Adipocyte (in vitro differentiated cells): ENCODE measurements at regions not wholly inside any gene's neighbourhood (a gene's known extent, or its start where the extent isn't known, plus 50 kb on each side); places are given as distances from the start of the nearest gene placed in this dataset.
"Not testable (repeated sequence)": the region's sequence is repeated elsewhere in the genome, so short reads cannot be mapped to it uniquely, and the experiment has no call there.

Experiments used
- DNase-seq: peaks from one replicate; pipeline ENCODE4 v3.0.0-alpha.2; 2015; ENCODE audit warnings: low read depth
- H3K27me3 ChIP-seq: replicated peaks from 2 replicates; pipeline ENCODE4 v1.7.0; 2013; ENCODE audit warnings: mild to moderate bottlenecking, low read length, moderate library complexity; ENCODE audit not compliant: control insufficient read depth, insufficient read depth
- H3K36me3 ChIP-seq: 2 replicates; pipeline ENCODE4 v1.7.0; 2013; ENCODE audit warnings: low read length, mild to moderate bottlenecking, moderate library complexity; ENCODE audit not compliant: control insufficient read depth, insufficient read depth, severe bottlenecking
- H3K4me1 ChIP-seq: 2 replicates; pipeline ENCODE4 v1.7.0; 2013; ENCODE audit warnings: mild to moderate bottlenecking, low read length, moderate library complexity; ENCODE audit not compliant: control insufficient read depth, insufficient read depth
- H3K4me3 ChIP-seq: 2 replicates; pipeline ENCODE4 v1.7.0; 2013; ENCODE audit warnings: mild to moderate bottlenecking, low read length, moderate library complexity
- H3K9ac ChIP-seq: 2 replicates; pipeline ENCODE4 v1.7.0; 2013; ENCODE audit warnings: mild to moderate bottlenecking, low read length, moderate library complexity
- H3K9me3 ChIP-seq: 2 replicates; pipeline ENCODE4 v1.7.0; 2013; ENCODE audit warnings: mild to moderate bottlenecking, low read length, moderate library complexity; ENCODE audit not compliant: control insufficient read depth

DNA sequence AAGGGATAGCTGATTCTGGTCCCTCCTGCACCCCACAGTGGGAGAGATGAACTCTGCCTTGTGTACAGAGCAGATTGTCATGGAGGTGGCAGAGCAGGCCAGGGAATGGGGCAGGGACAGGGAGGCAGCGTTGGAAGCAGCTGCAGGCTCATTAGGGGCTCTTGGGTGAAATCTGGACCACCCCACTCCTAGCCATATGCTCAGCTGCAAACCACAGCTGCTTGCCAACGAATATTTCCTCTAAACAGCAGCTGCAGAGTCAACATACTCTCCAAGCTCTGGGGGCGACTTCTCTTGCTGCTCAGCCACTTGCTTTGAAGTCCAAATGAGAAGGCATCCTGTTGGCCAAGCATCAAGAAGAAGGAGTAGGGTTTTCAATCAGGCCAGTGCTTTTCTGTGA, 302.3 kb upstream of the AUTS2 start:
- Histone ChIP-seq H3K4me1 (no peaks in the 10 kb centered on the region), H3K4me3 (no peak overlapping the region), H3K36me3 (no peaks in the 10 kb centered on the region), H3K27me3 (no peaks in the 10 kb centered on the region), H3K9me3 (peaks cover 7% of the 10 kb centered on the region), H3K9ac (no peak overlapping the region)
- DNase-seq, result no peak

DNA sequence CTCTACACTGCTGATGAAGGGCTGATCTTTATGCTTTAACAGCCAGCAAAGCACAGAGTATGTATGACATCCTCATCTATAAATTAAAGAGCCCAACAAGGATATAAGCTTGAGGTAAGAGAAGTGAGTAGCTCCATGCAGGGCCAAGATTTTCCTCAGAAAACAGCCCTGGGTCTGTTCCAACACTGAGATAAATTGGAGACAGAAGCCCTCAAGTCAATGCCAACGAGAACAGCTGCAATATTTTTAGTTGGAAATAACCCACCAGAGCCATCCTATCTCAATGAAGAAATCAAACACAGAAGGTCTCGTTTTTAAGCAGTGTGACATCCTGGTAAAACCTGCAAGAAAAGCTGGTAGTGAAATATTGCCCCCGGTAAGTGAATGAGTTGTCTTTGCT, 297.0 kb upstream of the AUTS2 start:
- Histone ChIP-seq H3K27me3 (no peaks in the 10 kb centered on the region), H3K4me3 (no peak overlapping the region), H3K9me3 (peaks cover 5% of the 10 kb centered on the region), H3K4me1 (no peaks in the 10 kb centered on the region), H3K9ac (no peak overlapping the region), H3K36me3 (no peaks in the 10 kb centered on the region)
- DNase-seq, result peak; percentile 1

DNA sequence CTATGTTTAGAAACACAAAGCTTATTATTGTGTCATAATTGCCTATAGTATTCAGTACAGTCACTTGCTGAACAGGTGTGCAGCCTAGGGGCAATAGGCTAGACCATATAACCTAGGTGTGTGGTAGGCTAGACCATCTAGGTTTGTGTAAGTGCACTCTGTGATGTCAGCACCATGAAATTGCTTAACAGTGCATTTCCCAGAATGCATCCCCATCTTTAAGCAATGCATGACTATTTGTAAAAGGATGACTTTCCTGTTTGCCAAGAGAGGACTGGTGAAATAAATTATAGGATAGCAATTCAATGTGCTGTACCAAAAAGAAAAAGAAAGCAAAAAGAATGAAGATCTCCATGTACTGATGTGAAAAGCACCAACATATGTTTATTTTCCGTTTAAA, 288.7 kb upstream of the AUTS2 start:
- Histone ChIP-seq H3K27me3 (peaks cover 2% of the 10 kb centered on the region), H3K4me3 (no peak overlapping the region), H3K9ac (no peak overlapping the region), H3K9me3 (no peaks in the 10 kb centered on the region), H3K4me1 (no peaks in the 10 kb centered on the region), H3K36me3 (no peaks in the 10 kb centered on the region)
- DNase-seq, result peak; percentile 6

DNA sequence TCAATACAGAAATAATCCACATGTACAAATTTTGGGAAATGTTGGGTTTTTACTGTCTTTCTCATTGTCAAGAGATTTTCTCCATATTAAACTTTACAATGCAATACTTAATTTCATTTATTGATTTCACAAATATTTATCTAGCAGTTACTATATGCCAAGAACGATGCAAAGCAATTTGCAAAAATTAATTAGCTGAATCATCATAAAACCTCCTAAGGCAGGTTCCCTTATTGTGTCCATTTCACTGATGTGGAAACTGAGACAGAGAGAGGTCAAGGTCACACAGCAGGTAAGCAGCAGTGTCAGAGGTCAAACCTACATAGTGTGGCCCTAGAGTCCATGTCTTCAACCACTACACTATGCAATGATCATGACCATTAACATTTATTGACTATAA, 286.8 kb upstream of the AUTS2 start:
- DNase-seq, result no peak
- peaks cover 2% of the 10 kb centered on the region for H3K27me3 ChIP-seq
- H3K4me1 ChIP-seq, result no peaks in the 10 kb centered on the region
- no peak overlapping the region for H3K4me3 ChIP-seq
- no peaks in the 10 kb centered on the region for H3K36me3 ChIP-seq
- H3K9me3 ChIP-seq, result no peaks in the 10 kb centered on the region
- no peak overlapping the region for H3K9ac ChIP-seq

DNA sequence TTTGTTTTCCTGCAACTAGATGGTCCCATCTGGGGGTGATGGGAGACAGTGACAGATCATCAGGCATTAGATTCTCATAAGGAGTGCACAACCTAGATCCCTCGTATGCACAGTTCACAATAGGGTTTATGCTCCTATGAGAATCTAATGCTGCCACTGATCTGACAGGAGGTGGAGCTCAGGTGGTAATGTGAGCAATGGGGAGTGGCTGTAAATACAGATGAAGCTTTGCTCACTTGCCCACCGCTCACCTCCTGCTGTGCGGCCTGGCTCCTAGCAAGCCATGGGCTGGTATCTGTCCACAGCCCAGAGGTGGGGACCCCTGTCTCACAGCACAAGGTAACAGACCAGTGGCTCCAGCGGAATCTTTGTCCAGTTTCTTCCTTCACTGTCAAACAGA, 284.4 kb upstream of the AUTS2 start:
- H3K9me3 ChIP-seq, H3K27me3 ChIP-seq, H3K4me3 ChIP-seq, H3K36me3 ChIP-seq, H3K9ac ChIP-seq, H3K4me1 ChIP-seq, DNase-seq: not testable (repeated sequence)

DNA sequence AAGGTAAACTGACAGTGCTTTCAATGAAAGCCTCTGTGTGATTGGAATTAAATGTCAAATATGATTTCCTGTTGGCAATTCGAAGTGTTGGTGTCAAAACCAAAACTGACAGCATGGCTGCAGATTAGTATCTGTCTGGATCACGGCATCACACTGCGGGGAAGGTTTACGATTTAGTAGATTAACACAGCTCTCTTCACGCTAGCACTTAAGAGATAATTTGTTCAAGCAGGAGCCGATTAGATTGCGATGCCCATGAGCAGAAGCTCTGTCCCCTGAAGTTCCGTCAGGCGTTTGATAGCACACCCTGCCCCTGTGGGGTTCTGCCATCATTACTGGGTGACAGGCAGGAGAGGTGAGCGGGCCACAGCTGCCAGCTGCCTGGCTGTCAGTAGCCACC, 279.5 kb upstream of the AUTS2 start:
- no peak overlapping the region for H3K9ac ChIP-seq
- no peaks in the 10 kb centered on the region for H3K4me1 ChIP-seq
- no peak for DNase-seq
- H3K36me3 ChIP-seq, result no peaks in the 10 kb centered on the region
- peaks cover 4% of the 10 kb centered on the region for H3K27me3 ChIP-seq
- no peak overlapping the region for H3K4me3 ChIP-seq
- H3K9me3 ChIP-seq, result no peaks in the 10 kb centered on the region

DNA sequence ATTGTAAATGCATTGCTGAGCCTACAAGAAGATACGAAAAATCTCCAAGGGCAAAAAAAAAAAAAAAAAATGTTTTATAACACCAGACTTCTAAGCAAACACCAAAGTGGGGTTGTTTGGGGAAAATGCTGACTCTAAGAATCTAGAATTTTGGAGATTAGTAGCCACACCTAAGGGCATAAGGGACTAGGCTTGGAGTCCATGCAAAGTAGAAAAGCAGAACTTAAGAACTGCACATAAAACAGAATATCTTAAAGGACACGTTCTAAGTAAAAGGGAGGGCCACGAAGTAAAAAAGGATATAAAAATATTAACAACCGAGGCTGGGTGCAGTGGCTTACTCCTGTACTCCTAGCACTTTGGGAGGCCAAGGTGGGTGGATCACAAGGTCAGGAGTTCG, 269.8 kb upstream of the AUTS2 start:
- no peaks in the 10 kb centered on the region for H3K36me3 ChIP-seq
- H3K9me3 ChIP-seq, result no peaks in the 10 kb centered on the region
- no peak overlapping the region for H3K4me3 ChIP-seq
- no peaks in the 10 kb centered on the region for H3K27me3 ChIP-seq
- no peaks in the 10 kb centered on the region for H3K4me1 ChIP-seq
- no peak overlapping the region for H3K9ac ChIP-seq
- no peak for DNase-seq

DNA sequence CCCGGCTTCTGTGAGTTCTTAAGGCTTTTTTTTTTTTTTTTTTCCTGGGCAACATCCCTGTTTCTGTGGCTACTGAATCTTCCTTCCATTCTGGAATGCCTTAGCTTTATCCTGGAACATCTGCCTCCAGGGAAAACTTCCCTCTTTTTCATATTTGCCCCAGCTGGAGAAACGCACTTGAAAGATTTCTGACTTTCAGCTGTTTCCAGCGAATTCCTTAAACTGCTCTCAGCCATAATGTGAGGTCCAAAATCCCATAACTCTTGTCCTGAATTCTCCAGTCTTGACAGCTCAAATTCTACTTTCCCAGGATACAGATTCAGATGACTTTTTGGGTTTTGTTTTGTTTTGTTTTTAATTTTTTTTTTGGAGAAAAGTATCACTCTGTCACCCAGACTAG, 263.6 kb upstream of the AUTS2 start:
- no peaks in the 10 kb centered on the region for H3K36me3 ChIP-seq
- DNase-seq, result no peak
- H3K9ac ChIP-seq, result no peak overlapping the region
- H3K4me1 ChIP-seq, result no peaks in the 10 kb centered on the region
- H3K27me3 ChIP-seq, result peaks cover 4% of the 10 kb centered on the region
- no peaks in the 10 kb centered on the region for H3K9me3 ChIP-seq
- H3K4me3 ChIP-seq, result no peak overlapping the region

DNA sequence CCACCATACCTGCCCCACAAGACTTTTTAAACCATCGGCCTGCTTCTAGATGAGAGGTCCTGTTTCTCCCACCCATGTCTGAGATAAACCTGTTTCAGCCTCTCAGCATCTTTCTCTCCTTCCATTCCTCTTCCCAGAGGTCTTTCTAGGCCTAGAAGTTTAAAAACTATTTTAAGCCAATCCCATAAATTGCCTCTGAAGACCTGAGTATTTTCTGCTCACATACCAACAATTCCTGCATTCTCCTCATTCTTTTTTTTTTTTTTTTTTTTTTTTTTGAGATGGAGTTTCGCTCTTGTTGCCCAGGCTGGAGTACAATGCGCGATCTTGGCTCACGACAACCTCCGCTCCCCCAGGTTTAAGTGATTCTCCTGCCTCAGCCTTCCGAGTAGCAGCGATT, 262.9 kb upstream of the AUTS2 start:
- DNase-seq, result no peak
- H3K27me3 ChIP-seq, result peaks cover 10% of the 10 kb centered on the region
- no peak overlapping the region for H3K9ac ChIP-seq
- H3K4me1 ChIP-seq, result no peaks in the 10 kb centered on the region
- no peaks in the 10 kb centered on the region for H3K9me3 ChIP-seq
- H3K4me3 ChIP-seq, result no peak overlapping the region
- no peaks in the 10 kb centered on the region for H3K36me3 ChIP-seq

DNA sequence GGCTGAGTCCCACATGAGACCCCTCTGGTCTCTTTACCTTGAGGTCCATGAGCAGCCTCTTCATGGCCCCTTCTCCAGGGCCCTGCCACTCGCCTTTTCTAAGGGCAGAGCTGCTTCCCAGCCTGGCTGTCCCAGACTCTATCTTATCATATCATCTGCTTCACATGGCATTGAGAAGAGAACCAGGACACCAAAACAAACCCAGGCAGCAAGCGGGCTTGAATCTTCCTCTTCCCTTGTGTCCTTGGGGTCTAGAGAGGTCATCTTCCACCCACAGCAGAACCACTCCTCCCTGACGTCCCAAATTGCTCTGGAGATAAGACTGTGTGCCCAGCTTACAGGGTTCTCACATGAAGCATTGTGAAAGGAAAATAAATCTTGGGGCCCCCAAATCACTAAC, 261.3 kb upstream of the AUTS2 start:
- no peak overlapping the region for H3K9ac ChIP-seq
- no peaks in the 10 kb centered on the region for H3K36me3 ChIP-seq
- no peaks in the 10 kb centered on the region for H3K9me3 ChIP-seq
- H3K4me3 ChIP-seq, result no peak overlapping the region
- no peak for DNase-seq
- H3K27me3 ChIP-seq, result peaks cover 11% of the 10 kb centered on the region
- no peaks in the 10 kb centered on the region for H3K4me1 ChIP-seq

DNA sequence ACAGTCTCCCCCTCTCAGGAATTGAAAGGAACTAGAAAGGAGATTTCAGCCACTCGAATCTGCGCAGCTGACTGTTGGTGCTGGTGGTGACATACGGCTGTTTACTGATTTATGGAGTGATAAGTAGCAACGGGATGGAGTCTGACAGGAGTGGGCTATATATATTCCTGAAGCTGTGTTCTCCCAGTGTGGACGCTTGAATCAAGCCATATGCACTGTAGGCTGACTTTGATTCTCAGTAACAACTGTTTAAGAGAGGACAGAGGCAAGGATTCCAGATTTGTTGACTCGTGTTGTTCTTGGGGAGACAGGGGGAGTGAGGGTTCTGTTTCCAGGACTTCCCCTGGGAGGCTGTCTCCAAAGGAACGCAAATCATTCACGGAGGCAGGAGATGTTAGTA, 260.1 kb upstream of the AUTS2 start:
- Histone ChIP-seq H3K27me3 (peaks cover 11% of the 10 kb centered on the region), H3K36me3 (no peaks in the 10 kb centered on the region), H3K4me3 (no peak overlapping the region), H3K9me3 (no peaks in the 10 kb centered on the region), H3K4me1 (no peaks in the 10 kb centered on the region), H3K9ac (no peak overlapping the region)
- DNase-seq, result no peak

DNA sequence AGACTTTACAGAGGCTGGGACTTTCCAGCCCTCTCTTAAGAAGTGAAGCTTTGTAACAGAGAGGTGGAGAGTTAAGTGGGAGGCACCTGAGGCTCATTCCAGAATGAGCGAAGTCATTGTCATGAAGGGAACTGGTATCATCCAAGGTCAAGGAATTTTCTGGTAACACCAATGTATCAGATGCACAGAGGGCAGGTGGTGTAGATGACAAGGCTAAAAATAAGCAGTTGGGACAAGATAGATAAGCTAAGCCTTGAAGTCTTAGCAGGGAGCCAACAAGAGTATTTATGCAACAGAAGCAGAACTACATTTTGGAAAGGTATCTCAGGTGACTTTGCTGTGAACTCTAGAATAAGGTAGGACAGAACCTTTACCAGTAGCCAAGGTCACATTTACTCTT, 257.0 kb upstream of the AUTS2 start:
- Histone ChIP-seq H3K27me3 (peaks cover 11% of the 10 kb centered on the region), H3K9ac (no peak overlapping the region), H3K36me3 (no peaks in the 10 kb centered on the region), H3K4me1 (no peaks in the 10 kb centered on the region), H3K9me3 (peaks cover 9% of the 10 kb centered on the region), H3K4me3 (no peak overlapping the region)
- no peak for DNase-seq
